NK-92 treated with Interleukin-12 subunit alpha and Interleukin-12 subunit beta, amount 100 ng/mL, for 24 hours (cell line): ENCODE measurements at regions not wholly inside any gene's neighbourhood (a gene's known extent, or its start where the extent isn't known, plus 50 kb on each side); places are given as distances from the start of the nearest gene placed in this dataset.
"Not testable (repeated sequence)": the region's sequence is repeated elsewhere in the genome, so short reads cannot be mapped to it uniquely, and the experiment has no call there.

ENCODE experiments used
- DNase-seq: peaks from one replicate; lab custom pipeline; 2025; lab: John Stamatoyannopoulos, UW

DNA sequence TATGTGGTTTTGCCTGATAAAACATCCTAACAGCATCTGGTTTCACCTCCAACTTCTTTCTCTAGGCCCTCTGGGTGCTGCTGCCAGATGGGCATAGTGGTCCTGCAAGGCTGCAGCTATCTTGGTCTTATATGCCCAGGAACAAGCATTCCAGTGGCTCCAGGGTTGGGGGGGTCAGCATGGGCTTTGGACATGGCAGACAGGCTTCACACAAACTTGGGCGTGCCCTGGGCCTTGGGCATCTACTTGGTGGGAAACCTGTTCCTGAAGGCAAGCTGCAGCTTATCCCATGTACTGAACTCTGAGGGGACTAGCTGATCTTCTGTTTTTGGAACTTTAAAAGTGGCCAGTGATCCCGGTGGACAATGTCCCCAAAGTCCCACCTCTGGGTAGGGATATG is 54.9 kb upstream of the ZNF678 start:
- DNase-seq: no peak

DNA sequence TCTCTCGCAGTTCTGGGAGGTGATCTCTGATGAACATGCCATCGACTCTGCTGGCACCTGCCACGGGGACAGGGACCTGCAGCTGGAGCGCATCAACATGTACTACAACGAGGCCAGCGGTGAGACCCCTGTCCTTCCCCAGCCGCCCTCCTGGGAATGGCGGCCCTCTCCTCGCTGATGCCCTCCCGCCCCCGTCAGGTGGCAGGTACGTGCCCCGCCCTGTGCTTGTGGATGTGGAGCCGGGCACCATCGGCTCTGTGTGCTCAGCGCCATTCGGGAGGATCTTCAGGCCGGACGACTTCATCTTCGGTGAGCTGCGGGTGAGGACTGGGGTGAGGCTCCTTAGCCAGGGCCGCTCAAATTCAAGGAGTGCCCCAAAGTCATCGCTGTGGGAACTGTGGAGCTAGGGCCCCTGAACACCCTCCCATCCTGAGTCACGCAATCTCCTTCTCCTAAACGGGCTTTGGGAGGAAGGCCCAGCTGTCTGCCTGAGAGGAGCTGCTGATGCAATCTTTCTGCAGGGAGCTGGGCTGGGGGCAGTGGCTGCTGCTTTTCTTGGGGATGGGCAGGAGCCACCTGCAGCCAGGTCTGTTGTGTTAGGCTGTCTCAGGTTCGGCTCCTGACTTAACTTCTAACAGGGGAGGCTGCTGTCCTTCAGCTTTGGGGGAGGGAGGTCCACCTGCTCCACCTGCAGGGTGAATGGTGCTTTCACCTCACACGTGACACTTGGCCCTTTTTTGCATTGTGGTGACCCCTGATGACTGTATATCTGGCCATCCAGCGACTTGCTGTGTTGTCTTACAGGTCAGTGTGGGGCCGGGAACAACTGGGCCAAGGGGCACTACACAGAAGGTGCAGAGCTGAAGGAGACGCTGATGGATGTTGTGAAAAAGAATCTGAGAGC is 56.6 kb upstream of the ZNF678 start:
- DNase-seq: not testable (repeated sequence)

DNA sequence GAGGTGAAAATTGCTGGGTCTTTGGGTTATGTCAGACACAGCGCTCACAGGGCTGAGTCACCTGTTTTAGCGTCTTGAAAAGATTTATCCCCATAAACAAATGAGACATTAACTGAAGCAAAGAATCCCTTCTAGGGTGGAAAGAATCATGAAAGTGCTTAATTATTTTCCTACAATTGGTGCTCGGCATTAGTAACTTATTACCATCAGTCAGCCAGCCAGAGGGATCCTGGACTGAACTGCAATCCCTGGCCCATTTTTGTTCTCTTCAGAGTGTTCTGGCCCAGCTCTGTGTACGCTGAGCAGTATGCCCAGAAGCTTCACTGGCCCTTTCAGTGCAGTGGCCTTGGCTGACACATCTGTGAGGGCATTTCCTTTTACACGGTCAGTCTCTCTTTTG is 67.3 kb upstream of the ZNF678 start:
- DNase-seq: not testable (repeated sequence)

DNA sequence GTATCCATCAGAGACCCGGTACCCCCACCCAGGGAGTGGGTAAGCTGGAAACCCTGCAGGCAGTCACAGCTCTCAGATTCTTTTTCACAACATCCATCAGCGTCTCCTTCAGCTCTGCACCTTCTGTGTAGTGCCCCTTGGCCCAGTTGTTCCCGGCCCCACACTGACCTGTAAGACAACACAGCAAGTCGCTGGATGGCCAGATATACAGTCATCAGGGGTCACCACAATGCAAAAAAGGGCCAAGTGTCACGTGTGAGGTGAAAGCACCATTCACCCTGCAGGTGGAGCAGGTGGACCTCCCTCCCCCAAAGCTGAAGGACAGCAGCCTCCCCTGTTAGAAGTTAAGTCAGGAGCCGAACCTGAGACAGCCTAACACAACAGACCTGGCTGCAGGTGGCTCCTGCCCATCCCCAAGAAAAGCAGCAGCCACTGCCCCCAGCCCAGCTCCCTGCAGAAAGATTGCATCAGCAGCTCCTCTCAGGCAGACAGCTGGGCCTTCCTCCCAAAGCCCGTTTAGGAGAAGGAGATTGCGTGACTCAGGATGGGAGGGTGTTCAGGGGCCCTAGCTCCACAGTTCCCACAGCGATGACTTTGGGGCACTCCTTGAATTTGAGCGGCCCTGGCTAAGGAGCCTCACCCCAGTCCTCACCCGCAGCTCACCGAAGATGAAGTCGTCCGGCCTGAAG is 69.3 kb upstream of the ZNF678 start:
- DNase-seq: not testable (repeated sequence)

DNA sequence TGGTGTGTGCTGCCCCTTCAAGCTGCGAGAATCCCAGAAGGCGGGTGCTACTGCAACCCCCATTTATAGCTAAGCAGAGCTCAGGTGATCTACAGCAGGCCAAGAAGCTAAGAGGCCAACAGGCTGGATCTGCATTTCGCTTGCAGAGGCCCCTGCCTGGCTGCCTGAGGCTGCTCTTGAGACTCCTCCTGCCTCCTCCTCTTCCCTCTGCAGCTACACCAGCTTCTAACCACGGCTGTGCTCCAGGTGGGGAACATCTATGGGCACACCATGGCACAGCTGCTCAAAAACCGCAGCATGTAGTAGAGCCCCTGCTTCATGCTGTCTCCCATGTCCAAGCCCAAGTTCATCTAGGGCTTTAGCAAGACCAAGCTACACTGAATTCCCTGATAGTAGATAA is 72.9 kb upstream of the ZNF678 start:
- no peak for DNase-seq

DNA sequence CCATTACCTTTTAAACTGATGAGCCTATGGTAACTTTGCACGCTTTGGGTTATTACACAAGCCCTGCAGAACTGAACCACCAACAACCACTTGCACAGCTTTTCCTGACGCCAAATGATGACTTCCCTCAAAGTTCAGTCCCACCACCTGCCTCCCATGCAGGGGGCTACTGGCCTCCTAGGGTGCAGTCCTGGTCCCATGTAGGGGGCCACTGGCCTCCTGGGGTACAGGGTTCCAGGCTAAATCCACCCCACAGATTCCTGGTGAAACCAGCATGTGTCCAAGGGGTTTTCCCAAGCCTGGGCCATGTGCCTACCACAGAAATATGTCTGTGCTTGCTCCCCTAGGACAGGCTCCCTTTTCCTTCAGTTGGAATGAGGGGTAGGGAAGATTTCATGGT is 73.4 kb upstream of the ZNF678 start:
- no peak for DNase-seq

DNA sequence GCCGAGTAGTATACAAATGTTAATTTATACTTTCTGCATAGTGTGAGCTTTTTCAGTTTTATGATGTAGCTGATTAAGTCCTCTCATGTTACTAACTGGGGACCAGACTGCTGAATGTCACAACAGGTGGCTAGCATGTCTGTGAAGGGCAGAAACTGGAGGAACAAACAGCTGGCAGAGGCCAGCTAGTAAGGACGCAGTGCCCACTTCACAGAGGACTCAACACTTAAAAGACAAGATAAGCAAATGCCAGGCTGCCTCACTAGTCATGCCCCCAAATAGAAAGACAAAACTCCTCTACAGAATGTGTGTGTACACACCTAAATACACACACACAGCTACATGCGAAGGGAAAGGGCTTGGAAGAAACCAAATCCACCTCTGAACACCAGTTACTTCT is 73.8 kb upstream of the ZNF678 start:
- DNase-seq: no peak

DNA sequence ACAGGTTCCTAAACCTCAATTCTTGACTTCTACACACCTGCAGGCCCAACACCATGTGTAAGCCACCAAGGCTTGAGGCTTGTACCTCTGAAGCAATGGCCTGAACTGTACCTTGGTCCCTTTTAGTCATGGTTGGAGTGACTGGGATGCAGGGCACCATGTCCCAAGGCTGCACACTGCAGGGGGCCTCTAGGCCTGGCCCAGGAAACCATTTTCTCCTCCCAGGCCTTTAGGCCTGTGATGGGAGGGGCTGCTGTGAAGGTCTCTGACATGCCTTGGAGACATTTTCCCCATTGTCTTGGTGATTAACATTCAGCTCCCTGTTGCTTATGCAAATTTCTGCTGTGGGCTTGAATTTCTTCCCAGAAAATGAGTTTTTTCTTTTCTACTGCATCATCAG is 75.8 kb upstream of the ZNF678 start:
- no peak for DNase-seq

DNA sequence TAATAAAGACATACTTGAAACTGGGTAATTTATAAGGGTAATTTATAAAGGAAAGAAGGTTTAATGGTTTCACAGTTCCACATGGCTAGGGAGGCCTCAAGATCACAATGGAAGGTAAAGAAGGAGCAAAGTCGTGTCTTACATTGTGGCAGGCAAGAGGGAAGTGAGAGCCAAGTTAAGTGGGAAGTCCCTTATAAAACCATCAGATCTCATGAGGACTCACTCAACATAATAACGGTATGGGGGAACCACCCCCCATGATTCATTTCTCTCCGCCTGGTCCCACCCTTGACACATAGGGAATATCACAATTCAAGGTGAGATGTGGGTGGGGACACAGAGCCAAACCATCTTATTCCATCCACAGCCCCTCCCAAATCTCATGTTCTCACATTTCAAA is 76.8 kb upstream of the ZNF678 start:
- DNase-seq: no peak

DNA sequence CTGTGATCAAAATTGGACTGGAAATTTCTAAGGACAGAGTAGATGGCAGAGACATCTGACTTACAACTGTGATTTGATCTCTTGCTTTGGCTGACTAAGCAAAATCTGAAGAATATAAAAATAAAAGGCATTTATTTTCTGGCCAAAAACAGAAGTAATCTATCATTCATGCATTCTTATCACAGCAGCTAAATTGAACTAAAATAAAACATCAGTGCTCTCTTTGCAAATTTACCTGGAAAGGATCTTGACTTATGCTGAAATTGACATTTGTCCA is 81.4 kb upstream of the ZNF678 start:
- no peak for DNase-seq

DNA sequence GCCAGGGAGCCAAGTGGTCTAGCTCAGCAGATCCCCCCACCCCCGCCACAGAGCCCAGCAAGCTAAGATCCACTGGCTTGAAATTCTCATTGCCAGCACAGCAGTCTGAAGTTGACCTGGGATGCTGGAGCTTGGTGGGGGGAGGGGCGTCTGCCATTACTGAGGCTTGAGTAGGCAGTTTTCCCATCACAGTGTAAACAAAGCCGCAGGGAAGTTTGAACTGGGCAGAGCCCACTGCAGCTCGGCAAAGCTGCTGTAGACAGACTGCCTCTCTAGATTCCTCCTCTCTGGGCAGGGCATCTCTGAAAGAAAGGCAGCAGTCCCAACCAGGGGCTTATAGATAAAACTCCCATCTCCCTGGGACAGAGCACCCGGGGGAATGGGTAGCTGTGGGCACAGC is 89.3 kb upstream of the ZNF678 start:
- not testable (repeated sequence) for DNase-seq

DNA sequence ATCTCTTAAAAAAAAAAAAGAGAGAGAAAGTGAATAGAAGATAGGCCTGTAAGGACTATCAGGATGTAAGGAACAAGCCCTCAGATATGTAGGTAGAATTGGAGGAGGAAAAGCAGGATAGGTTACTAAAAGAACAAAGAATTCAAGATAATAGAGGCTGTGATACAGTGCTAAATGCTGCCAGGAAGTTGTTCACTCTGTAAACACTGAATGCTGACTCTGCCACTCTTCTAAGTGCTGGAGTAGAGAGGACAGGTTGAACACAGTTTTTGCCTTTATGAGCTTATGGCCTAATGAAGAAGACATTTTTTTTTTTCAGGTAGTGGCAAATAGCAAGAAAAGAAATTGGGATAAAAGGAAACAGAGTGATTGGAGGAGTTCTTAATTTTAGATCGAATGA is 90.6 kb upstream of the ZNF678 start:
- DNase-seq: no peak

DNA sequence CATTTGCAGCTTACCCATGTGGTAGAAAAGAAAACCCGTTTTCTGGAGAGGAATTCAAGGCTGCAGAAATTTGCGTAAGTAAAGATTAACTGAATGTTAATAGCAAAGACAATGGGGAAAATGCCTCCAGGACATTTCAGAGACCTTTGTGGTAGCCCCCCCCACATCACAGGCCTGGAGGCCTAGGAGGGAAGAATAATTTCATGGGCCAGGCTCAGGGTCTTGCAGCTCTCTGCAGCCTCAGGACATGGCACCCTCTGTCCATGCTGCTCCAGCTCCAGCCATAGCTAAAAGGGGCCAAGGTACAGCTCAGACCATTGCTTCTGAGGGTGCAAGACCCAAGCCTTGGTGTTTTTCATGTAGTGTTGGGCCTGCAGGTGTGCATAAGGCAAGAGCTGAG is 92.7 kb upstream of the ZNF678 start:
- DNase-seq: no peak

DNA sequence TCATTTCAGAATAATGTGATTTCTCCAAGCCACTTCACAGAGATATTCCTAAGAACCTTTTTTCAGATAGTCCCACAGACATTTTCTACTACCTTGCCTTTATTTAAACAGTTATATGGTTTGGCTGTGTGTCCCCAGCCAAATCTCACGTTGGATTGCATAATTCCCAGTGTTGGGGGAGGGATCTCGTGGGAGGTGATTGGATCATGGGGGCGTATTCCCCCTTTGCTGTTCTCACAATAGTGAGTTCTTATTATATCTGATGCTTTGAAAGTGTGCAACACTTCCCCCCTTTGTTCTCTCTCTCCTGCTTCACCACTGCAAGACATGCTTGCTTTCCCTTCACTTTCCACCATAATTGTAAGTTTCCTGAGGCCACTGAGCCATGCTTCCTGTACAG is 93.6 kb upstream of the ZNF678 start:
- no peak for DNase-seq

DNA sequence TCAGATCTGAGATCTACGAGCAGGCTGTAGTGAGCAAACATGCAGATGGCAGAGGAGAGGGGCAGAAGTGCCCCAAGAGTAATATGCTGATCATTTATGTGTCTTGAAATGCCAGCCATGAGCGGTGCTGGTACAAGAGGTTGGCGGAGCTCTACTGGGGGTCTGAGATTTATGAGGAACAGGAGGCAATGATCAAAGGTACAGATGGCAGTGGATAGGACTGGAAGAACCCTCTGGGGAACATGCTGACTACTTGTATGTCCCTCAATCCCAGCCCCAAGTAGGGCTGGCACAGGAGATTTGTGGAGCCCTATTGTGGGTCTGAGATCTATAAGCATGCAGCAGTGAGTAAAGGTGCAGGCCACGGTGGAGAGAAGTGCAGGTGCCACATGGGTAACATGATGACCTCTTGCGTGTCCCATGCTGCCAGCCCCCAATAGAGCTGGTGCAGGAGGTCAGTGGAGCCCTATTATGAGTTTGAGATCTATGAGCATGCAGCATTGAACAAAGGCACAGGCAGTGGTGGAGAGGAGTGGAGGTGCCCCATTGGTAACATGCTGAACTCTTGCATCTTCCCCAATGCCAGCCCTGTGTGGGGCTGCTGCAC is 97.2 kb upstream of the ZNF678 start:
- no peak for DNase-seq

DNA sequence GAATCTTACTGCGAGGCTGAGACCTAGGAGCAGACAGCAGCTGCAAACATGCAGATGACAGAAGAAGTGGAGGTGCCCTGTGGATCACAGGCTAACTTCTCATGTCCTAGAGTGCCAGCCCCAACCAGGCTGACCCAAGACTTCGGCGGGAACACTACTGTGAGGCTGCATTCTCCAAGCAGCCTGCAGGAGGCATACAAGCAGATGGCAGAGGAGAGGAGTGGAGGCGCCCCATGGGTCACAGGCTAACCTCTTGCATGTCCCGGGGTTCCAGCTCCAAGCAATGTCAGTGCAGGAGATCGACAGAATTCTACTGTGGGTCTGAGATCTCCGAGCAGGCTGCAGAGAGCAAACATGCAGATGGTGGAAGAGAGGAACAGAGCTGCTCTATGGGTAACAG is 98.1 kb upstream of the ZNF678 start:
- no peak for DNase-seq

DNA sequence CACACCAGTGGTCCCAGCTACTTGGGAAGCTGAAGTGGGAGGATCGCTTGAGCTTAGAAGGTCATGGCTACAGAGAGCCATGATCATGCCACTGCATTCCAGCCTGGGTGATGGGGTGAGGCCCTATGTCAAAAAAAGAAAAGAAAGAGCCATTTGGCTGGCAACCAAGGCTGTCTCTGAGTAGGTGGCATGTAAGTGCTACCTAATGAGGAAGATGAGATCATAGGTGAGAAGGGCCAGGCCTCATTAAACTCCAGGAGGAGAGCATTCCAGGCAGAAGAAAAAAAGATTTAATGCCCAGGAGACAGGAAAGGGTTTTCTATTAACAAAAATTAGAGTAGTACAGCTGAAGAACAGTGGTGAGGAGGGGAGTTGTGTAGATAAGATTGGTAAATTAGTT is 103.4 kb upstream of the ZNF678 start:
- no peak for DNase-seq

DNA sequence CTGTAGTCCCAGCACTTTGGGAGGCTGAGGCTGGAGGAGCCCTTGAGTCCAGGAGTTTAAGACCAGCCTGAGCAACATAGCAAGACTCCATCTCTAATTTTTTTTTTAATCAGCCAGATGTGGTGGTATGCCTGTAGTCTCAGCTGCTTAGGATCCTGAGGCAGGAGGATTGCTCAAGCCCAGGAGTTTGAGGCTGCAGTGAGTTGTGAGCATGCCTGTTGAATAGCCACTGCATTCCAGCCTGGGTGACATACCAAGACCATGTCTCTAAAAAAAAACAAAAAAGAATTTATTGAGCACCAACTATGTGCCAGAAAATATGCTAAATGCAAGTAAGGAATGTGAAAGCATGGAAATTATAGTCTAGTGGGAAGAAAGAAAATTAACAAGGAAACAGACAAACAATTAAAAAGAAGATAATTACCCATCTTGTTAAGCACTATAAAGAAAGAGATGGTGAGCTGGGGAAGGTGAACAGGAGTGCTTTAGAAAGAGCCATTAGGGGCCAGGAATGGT is 104.0 kb upstream of the ZNF678 start:
- no peak for DNase-seq

DNA sequence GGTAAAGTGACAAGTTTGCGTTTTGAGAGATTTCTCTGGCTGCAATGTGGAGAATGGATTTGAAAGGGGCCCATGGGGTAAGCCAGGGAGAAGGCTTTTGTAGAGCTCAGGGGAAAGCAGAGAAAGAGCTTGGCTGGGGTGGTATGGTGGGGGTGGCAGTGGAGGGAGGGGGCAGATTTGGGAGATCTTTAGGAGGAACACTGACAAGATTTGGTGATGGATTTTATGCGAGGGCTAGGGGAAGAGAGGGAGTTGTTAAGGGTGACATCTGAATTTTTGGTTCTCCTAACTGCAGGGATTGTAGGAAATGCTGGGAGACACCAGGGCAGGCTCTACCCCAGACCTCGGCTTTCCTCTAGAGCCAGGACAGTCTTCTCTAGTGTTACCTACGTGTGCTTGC is 108.7 kb upstream of the ZNF678 start:
- DNase-seq: no peak

DNA sequence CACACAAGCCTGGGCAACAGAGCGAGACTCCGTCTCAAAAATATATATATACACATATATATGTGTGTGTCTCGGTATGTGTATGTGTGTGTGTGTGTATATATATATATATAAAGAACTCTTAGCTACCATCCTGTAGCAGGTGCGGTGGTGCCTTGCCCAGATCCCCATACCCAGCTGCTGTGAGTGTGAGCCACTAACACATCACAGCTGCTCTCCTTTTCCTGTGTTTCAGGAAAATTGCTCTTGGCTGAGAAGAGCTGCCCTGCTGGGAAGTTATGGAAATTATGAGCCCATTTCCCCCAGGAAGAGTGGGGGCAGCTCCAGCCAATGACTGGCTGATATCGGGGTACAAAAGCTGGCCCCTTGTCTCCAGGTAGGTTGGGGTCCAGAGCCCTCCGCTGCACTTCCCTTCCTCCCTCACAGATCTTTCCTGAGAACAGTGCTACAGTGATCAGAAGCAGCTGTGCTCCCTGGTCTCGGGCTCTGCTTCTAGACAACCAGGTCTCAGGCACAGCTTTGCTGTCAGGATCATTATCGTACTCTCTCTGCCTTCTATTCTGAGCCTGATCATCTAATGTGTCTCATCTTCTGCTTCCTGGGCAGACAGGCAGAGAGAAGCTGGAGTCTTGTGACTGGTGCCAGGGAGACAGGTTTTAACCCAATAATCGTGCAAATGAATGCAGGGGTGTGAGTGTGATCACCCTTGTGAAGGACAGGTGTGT is 109.6 kb upstream of the ZNF678 start:
- no peak for DNase-seq

DNA sequence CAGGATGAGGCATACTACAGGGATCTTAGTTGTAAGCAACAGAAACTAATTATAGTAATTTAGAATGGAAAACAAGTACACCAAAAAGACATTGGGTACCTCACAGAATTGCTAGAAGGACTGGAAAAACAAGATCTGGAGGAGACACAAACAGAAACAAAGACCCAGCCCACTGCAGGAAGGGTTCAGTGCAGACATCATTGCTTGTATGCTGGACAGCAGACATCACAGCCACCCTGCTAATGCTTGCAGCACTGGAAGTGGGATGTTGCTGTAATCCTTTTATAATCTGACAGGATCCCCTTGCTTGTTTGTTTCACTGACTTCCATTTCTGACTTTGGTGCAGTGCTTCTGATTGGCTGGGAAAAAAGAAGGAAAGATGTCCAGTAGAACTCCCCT is 111.4 kb upstream of the ZNF678 start:
- DNase-seq: no peak

DNA sequence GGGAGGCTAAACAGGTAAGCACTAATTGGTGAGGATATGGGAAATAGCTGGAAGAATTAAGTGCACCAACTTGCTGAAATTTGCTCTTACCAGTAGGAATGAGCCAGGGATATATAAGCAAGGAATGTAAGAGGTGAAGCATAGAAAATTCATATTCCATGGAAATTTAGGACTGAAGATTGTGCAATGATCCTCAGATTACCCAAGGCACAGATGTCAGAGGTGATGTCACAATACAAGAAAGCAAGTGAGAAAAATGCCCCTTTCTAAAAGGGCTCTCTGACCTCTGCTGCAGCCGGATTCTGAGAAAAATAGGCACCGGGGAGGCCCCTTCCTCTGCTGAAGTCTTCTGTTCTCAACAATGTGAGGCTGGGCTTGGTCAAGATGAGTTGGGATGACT is 112.3 kb upstream of the ZNF678 start:
- DNase-seq: no peak

DNA sequence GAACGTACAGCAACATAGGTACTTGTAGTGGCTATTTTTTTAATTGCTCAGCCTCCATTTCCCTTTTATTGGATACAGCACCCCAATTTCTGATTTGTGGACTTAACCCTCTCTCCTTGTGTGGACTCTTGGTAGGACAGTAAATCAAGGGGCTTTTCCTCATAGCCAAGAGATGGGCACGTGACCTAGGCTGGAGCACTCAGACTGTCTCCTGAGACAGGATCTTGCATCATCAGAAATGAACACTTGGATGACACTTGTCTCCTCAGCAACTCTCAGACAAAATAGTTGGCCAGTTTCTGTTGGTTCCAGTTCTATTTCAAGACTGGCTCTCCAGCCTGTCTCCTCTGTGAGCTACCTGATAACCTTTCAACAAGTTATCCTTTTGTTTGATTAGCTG is 112.9 kb upstream of the ZNF678 start:
- DNase-seq: no peak
